NB4 (cell line): ENCODE measurements at regions not wholly inside any gene's neighbourhood (a gene's known extent, or its start where the extent isn't known, plus 50 kb on each side); places are given as distances from the start of the nearest gene placed in this dataset.

Experiments
- POLR2A ChIP-seq: IDR thresholded peaks from 2 replicates; pipeline ENCODE4 v1.6.1; 2011; ENCODE audit warnings: mild to moderate bottlenecking; ENCODE audit not compliant: insufficient read length; ENCODE audit errors: extremely low read depth
- TF ChIP-seq, protein P1 (sequence below): IDR thresholded peaks from 2 replicates; pipeline ENCODE4 v1.6.1; 2011; ENCODE audit warnings: low read depth, low read length
- TF ChIP-seq, protein P2 (sequence below): IDR thresholded peaks from one replicate; pipeline ENCODE4 v1.5.1; 2012; ENCODE audit warnings: low read depth, low read length

DNA sequence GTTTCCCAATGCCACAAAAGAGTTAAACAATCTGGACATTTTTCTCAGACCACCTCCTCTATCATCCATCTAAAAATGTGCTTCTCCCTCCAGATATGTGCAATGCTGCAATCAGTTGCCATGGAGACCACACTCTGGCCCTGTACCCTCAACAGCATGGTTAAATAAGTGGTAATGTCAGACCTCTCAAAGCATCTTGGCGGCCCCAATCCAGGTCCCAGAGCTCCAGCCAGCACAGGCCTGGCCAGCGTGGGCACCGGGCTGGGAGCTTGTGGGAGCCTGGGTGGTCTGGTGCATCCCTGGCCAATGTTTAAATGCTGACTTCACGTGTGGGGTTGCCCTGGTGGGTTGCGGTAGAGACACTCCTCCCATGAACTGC, 362.9 kb upstream of the ZNF32 start:
- TF ChIP-seq, protein P1, sequence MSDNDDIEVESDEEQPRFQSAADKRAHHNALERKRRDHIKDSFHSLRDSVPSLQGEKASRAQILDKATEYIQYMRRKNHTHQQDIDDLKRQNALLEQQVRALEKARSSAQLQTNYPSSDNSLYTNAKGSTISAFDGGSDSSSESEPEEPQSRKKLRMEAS, result no peak
- TF ChIP-seq, protein P2, sequence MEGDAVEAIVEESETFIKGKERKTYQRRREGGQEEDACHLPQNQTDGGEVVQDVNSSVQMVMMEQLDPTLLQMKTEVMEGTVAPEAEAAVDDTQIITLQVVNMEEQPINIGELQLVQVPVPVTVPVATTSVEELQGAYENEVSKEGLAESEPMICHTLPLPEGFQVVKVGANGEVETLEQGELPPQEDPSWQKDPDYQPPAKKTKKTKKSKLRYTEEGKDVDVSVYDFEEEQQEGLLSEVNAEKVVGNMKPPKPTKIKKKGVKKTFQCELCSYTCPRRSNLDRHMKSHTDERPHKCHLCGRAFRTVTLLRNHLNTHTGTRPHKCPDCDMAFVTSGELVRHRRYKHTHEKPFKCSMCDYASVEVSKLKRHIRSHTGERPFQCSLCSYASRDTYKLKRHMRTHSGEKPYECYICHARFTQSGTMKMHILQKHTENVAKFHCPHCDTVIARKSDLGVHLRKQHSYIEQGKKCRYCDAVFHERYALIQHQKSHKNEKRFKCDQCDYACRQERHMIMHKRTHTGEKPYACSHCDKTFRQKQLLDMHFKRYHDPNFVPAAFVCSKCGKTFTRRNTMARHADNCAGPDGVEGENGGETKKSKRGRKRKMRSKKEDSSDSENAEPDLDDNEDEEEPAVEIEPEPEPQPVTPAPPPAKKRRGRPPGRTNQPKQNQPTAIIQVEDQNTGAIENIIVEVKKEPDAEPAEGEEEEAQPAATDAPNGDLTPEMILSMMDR, result no peak
- TF ChIP-seq POLR2A, result no peak
